ENCODE measurements at regions not wholly inside any gene's neighbourhood (a gene's known extent, or its start where the extent isn't known, plus 50 kb on each side); places are given as distances from the start of the nearest gene placed in this dataset.

- Histone ChIP-seq H3F3A (replicated peaks; ENCODE audit: low read depth) (no peaks in the 10 kb centered on the region), H3K27me3 (ENCODE audit: insufficient read depth) (no peaks in the 10 kb centered on the region), H3K79me2 (replicated peaks; ENCODE audit: insufficient read depth) (no peaks in the 10 kb centered on the region), H3K4me2 (no peak overlapping the region), H3K4me1 (ENCODE audit: insufficient read depth) (no peaks in the 10 kb centered on the region), H3K9me2 (ENCODE audit: insufficient read depth) (peaks cover 8% of the 10 kb centered on the region; the same call in 1 of the 2 replicates), H2AFZ (no peak overlapping the region), H3K4me3 (no peak overlapping the region), H3K36me3 (ENCODE audit: insufficient read depth) (no peaks in the 10 kb centered on the region), H4K20me1 (replicated peaks; ENCODE audit: insufficient read depth) (no peaks in the 10 kb centered on the region), H3K27ac (ENCODE audit: low read depth) (no peak overlapping the region)
- Mint-ChIP-seq H3K27me3 (ENCODE audit: insufficient read depth, low read depth, poor library complexity) (peaks cover 9% of the 10 kb centered on the region), H3K9me3 (peaks cover 7% of the 10 kb centered on the region), H3K27ac (no peak overlapping the region), H3K36me3 (ENCODE audit: low read depth) (no peaks in the 10 kb centered on the region; the same call in 2 of the 3 replicates), H3K4me3 (no peak overlapping the region), H3K4me1 (no peaks in the 10 kb centered on the region)
- DNase-seq (ENCODE audit: low spot score) (no peak), ATAC-seq (no peak)
- TF ChIP-seq JUNB (IDR thresholded peaks at IDR 0.05; ENCODE audit: unreplicated experiment): no peak
- no peak for TF ChIP-seq EZH2 (IDR thresholded peaks at IDR 0.05; ENCODE audit: low read depth, unreplicated experiment)
- no peak for TF ChIP-seq REST (IDR thresholded peaks at IDR 0.05; ENCODE audit: unreplicated experiment)
- no peak for TF ChIP-seq EZH2phosphoT487 (IDR thresholded peaks at IDR 0.05; ENCODE audit: unreplicated experiment)
- TF ChIP-seq, protein P1, sequence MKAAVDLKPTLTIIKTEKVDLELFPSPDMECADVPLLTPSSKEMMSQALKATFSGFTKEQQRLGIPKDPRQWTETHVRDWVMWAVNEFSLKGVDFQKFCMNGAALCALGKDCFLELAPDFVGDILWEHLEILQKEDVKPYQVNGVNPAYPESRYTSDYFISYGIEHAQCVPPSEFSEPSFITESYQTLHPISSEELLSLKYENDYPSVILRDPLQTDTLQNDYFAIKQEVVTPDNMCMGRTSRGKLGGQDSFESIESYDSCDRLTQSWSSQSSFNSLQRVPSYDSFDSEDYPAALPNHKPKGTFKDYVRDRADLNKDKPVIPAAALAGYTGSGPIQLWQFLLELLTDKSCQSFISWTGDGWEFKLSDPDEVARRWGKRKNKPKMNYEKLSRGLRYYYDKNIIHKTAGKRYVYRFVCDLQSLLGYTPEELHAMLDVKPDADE (IDR thresholded peaks at IDR 0.05): no peak
- no peak for TF ChIP-seq NANOG (IDR thresholded peaks at IDR 0.05; ENCODE audit: borderline replicate concordance)
- no peak for TF ChIP-seq ZNF331 (CRISPR knock-in tag; IDR thresholded peaks at IDR 0.05; ENCODE audit: low read depth)
- TF ChIP-seq, protein P2, sequence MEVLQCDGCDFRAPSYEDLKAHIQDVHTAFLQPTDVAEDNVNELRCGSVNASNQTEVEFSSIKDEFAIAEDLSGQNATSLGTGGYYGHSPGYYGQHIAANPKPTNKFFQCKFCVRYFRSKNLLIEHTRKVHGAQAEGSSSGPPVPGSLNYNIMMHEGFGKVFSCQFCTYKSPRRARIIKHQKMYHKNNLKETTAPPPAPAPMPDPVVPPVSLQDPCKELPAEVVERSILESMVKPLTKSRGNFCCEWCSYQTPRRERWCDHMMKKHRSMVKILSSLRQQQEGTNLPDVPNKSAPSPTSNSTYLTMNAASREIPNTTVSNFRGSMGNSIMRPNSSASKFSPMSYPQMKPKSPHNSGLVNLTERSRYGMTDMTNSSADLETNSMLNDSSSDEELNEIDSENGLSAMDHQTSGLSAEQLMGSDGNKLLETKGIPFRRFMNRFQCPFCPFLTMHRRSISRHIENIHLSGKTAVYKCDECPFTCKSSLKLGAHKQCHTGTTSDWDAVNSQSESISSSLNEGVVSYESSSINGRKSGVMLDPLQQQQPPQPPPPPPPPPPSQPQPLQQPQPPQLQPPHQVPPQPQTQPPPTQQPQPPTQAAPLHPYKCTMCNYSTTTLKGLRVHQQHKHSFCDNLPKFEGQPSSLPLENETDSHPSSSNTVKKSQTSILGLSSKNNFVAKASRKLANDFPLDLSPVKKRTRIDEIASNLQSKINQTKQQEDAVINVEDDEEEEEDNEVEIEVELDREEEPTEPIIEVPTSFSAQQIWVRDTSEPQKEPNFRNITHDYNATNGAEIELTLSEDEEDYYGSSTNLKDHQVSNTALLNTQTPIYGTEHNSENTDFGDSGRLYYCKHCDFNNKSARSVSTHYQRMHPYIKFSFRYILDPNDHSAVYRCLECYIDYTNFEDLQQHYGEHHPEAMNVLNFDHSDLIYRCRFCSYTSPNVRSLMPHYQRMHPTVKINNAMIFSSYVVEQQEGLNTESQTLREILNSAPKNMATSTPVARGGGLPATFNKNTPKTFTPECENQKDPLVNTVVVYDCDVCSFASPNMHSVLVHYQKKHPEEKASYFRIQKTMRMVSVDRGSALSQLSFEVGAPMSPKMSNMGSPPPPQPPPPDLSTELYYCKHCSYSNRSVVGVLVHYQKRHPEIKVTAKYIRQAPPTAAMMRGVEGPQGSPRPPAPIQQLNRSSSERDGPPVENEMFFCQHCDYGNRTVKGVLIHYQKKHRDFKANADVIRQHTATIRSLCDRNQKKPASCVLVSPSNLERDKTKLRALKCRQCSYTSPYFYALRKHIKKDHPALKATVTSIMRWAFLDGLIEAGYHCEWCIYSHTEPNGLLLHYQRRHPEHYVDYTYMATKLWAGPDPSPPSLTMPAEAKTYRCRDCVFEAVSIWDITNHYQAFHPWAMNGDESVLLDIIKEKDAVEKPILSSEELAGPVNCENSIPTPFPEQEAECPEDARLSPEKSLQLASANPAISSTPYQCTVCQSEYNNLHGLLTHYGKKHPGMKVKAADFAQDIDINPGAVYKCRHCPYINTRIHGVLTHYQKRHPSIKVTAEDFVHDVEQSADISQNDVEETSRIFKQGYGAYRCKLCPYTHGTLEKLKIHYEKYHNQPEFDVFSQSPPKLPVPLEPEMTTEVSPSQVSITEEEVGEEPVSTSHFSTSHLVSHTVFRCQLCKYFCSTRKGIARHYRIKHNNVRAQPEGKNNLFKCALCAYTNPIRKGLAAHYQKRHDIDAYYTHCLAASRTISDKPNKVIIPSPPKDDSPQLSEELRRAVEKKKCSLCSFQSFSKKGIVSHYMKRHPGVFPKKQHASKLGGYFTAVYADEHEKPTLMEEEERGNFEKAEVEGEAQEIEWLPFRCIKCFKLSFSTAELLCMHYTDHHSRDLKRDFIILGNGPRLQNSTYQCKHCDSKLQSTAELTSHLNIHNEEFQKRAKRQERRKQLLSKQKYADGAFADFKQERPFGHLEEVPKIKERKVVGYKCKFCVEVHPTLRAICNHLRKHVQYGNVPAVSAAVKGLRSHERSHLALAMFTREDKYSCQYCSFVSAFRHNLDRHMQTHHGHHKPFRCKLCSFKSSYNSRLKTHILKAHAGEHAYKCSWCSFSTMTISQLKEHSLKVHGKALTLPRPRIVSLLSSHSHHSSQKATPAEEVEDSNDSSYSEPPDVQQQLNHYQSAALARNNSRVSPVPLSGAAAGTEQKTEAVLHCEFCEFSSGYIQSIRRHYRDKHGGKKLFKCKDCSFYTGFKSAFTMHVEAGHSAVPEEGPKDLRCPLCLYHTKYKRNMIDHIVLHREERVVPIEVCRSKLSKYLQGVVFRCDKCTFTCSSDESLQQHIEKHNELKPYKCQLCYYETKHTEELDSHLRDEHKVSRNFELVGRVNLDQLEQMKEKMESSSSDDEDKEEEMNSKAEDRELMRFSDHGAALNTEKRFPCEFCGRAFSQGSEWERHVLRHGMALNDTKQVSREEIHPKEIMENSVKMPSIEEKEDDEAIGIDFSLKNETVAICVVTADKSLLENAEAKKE (CRISPR knock-in tag; IDR thresholded peaks at IDR 0.05): no peak
- TF ChIP-seq CREB1 (CRISPR knock-in tag; IDR thresholded peaks at IDR 0.05; ENCODE audit: low read depth): no peak
- TF ChIP-seq, protein P3, sequence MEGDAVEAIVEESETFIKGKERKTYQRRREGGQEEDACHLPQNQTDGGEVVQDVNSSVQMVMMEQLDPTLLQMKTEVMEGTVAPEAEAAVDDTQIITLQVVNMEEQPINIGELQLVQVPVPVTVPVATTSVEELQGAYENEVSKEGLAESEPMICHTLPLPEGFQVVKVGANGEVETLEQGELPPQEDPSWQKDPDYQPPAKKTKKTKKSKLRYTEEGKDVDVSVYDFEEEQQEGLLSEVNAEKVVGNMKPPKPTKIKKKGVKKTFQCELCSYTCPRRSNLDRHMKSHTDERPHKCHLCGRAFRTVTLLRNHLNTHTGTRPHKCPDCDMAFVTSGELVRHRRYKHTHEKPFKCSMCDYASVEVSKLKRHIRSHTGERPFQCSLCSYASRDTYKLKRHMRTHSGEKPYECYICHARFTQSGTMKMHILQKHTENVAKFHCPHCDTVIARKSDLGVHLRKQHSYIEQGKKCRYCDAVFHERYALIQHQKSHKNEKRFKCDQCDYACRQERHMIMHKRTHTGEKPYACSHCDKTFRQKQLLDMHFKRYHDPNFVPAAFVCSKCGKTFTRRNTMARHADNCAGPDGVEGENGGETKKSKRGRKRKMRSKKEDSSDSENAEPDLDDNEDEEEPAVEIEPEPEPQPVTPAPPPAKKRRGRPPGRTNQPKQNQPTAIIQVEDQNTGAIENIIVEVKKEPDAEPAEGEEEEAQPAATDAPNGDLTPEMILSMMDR (conservative IDR thresholded peaks at IDR 0.05; ENCODE audit: low read depth in 2 of 2): no peak
- TF ChIP-seq POLR2AphosphoS5 (IDR thresholded peaks at IDR 0.05; ENCODE audit: low read depth): no peak
- no peak for TF ChIP-seq STAT1 (IDR thresholded peaks at IDR 0.05; ENCODE audit: unreplicated experiment)
- TF ChIP-seq ZNF114 (CRISPR knock-in tag; IDR thresholded peaks at IDR 0.05): no peak
These were observed 145.4 kb downstream of the IRX5 start for GRCh38 chr16:55076053-55076452.
